T47D (cell line): ENCODE measurements at regions not wholly inside any gene's neighbourhood (a gene's known extent, or its start where the extent isn't known, plus 50 kb on each side); places are given as distances from the start of the nearest gene placed in this dataset.

Experiments used
- DNase-seq, 2 experiments: peaks; one replicate each; pipeline versions ENCODE4 v3.0.0 to v3.0.0-alpha.2; 2011 to 2012; ENCODE audit warnings: low read depth in 1 of 2, low spot score in 1 of 2
- JUND ChIP-seq: IDR thresholded peaks from 2 replicates; pipeline ENCODE4 v1.6.1; 2012; ENCODE audit warnings: low read depth
- in situ Hi-C: cut with HindIII; loops from 2 replicates; pipeline ENCODE4 v1.10.0; 2016; ENCODE audit warnings: low sequenced_read_pairs, low pct_unique_long_range_greater_than_20kb

GRCh38 chr2:176732780-176733179 is 463.5 kb downstream of the MTX2 start:
- no peak for TF ChIP-seq JUND
- no peak for DNase-seq
- in situ Hi-C loops, result no loop called here

- TF ChIP-seq JUND, result no peak
- in situ Hi-C loops, result no loop called here
Observed at GRCh38 chr2:176733698-176734430, 464.6 kb downstream of the MTX2 start.

GRCh38 chr2:176734868-176735267 is 465.6 kb downstream of the MTX2 start:
- TF ChIP-seq JUND, result no peak
- in situ Hi-C loops, result no loop called here
- no peak for DNase-seq

More at GRCh38 chr2:176733698-176734430, 464.6 kb downstream of the MTX2 start:
- no peak for DNase-seq

- DNase-seq, result no peak
- TF ChIP-seq JUND, result no peak
- in situ Hi-C loops, result no loop called here
Observed at GRCh38 chr2:176742271-176742670, 470.3 kb upstream of the HNRNPA3 start.

GRCh38 chr2:176743671-176744070 is 468.9 kb upstream of the HNRNPA3 start:
- no peak for DNase-seq
- in situ Hi-C loops, result no loop called here
- TF ChIP-seq JUND, result no peak

- in situ Hi-C loops, result no loop called here
- DNase-seq, result no peak
- no peak for TF ChIP-seq JUND
Observed at GRCh38 chr2:176744146-176744545, 468.4 kb upstream of the HNRNPA3 start.

GRCh38 chr2:176745543-176746200 is 466.9 kb upstream of the HNRNPA3 start:
- no peak for DNase-seq
- no peak for TF ChIP-seq JUND
- in situ Hi-C loops, result no loop called here

- in situ Hi-C loops, result no loop called here
- DNase-seq, result no peak
- no peak for TF ChIP-seq JUND
Observed at GRCh38 chr2:176746411-176746810, 466.2 kb upstream of the HNRNPA3 start.

GRCh38 chr2:176747506-176747905 is 465.1 kb upstream of the HNRNPA3 start:
- in situ Hi-C loops, result no loop called here
- TF ChIP-seq JUND, result no peak
- no peak for DNase-seq

- in situ Hi-C loops, result no loop called here
- no peak for DNase-seq
- TF ChIP-seq JUND, result no peak
Observed at GRCh38 chr2:176747928-176748327, 464.7 kb upstream of the HNRNPA3 start.

GRCh38 chr2:176748662-176749061 is 463.9 kb upstream of the HNRNPA3 start:
- TF ChIP-seq JUND, result no peak
- in situ Hi-C loops, result no loop called here
- DNase-seq, result no peak

- in situ Hi-C loops, result no loop called here
- DNase-seq, result no peak
- TF ChIP-seq JUND, result no peak
Observed at GRCh38 chr2:176751314-176752227, 461.0 kb upstream of the HNRNPA3 start.

GRCh38 chr2:176752295-176752694 is 460.3 kb upstream of the HNRNPA3 start:
- in situ Hi-C loops, result no loop called here
- no peak for TF ChIP-seq JUND
- no peak for DNase-seq
